ENCODE measurements at regions not wholly inside any gene's neighbourhood (a gene's known extent, or its start where the extent isn't known, plus 50 kb on each side); places are given as distances from the start of the nearest gene placed in this dataset.

- no peak for DNase-seq
These were observed 542.1 kb downstream of the IRX1 start for GRCh38 chr5:4137781-4138180.

- no peak for DNase-seq
These were observed 547.2 kb downstream of the IRX1 start for GRCh38 chr5:4142842-4143241.

GRCh38 chr5:4144411-4145007 is 548.9 kb downstream of the IRX1 start:
- DNase-seq, result no peak

DNA sequence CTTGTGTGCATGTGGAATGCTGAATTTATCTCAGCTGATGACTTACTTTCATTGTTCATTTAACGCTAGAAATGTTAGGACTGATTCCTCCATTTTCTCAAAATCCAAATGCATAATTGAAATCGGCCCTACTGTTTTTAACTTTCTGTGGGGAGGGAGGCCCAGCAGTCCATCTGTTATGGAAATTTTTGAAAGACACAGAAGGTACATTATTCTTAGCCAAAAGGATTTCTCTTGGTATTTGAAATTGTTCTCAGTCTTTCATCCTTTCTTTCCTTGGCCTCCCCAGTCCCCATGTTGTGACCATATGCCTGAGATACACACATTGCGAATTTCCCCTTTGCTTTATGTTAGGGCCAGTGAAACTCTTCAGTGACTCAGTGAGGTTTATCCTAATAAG is 549.9 kb downstream of the IRX1 start:
- no peak for DNase-seq

DNA sequence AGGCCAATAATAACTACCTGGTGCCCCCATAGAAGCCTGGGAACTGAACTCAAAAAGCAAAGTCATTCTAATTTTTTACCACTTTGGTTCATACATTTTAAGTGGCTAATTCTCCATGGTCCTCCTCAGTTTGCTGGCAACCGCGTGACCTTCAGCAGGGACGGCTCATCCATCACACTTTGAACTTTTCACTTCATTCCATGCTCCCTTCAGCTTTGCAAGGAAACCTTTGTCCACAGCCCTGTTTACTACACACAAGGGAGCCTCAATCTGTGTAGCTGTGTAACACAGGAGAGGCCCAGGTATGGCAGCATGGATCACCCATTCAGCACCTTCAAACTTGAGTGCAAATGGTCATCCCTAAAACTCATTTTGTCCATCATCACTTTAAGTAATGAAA is 552.4 kb downstream of the IRX1 start:
- no peak for DNase-seq

GRCh38 chr5:4150067-4150466 is 554.4 kb downstream of the IRX1 start:
- DNase-seq, result no peak

- DNase-seq, result no peak
These were observed 560.5 kb downstream of the IRX1 start for GRCh38 chr5:4156153-4156552.

DNA sequence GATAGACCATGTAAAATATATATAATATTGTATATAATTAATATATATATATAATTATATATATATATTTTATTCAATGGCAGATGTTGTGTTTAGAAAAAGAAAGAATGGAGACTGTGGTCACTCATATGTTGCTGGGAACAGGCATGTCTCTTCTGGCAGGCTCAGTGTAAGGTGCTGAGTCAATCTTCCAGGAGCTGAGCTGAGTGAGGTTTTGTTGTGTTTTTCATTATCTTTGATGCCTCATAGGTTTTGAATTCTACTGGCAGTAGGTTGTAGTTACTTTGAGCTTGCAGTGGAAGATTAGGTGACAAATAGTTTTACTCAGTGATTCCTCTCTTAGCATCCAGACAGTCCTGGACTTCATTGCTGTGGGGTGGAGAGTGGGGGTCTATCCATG is 561.3 kb downstream of the IRX1 start:
- no peak for DNase-seq

DNA sequence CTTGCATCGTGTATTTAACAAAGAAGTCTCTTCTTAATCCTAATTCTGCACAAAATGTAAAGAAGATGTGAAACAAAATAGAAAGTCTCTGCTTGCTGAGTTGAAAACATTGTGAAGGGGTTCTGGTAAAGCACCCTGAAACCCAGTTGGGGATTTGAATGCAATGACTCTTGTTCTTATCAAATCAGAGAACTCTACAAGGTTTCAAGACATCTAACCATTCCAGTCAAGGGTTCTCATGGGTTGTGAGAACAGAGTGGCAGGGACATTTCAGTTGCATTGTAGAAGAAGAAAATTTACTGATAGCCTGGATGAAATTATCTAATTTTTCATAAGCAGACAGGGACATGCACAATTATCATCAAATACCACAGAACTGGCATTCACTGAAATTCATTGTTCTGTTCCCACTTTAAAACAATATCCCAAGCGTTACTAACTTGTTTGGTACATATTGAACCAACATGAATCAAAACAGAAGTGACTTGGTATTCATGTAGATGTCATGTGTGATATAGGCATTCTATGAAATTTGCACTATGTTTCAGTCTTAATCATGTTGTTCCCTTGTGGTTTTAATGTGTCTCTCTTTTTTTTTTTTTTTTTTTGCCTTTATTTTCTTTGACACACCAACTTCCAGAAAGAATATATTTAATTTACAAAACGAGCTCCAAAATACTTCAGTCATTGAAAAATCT is 563.3 kb downstream of the IRX1 start:
- DNase-seq, result no peak

GRCh38 chr5:4159681-4160080 is 564.0 kb downstream of the IRX1 start:
- DNase-seq, result no peak

DNA sequence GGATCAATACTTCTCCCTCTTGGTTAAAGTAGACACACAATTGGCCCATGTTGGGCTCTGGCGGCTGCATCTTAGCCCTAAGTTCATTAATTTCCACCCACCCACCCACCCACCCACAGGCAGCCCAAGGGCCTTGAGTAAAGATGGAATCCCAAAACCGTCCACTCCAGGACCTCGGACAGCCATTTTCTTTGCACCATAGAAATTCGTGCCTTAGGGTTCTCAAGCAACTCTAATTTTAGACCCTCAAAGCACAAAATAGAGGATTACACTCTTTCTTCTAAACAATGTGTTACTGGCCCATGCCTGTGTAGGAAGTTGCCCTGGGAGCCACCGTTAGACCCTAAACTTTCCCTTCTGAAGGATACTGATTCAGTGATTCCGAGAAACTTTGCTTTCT is 568.5 kb downstream of the IRX1 start:
- DNase-seq, result no peak

- no peak for DNase-seq
These were observed 585.1 kb downstream of the IRX1 start for GRCh38 chr5:4180703-4181102.

- DNase-seq, result no peak
These were observed 586.5 kb downstream of the IRX1 start for GRCh38 chr5:4182144-4182543.

- no peak for DNase-seq
These were observed 589.5 kb downstream of the IRX1 start for GRCh38 chr5:4185127-4185526.

GRCh38 chr5:4188704-4189103 is 593.1 kb downstream of the IRX1 start:
- no peak for DNase-seq

DNA sequence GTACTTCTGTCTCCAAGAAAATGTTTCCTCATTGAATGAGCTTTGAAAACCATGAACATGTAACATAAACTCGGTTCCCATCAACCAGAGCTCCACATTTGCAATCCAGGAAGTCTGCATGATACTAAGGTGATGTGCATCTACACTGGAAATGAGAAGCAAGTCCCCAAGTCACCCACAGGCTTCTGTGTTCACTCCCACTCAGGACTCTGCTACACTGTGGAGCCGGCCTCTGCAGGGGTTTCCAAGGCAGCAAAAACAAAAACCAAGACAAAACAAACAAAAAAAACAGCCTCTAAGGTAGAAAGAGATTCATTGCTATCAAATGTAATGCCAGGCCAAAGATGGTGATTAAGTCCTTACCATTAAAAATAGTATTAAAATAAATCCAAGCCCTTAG is 593.7 kb downstream of the IRX1 start:
- no peak for DNase-seq

DNA sequence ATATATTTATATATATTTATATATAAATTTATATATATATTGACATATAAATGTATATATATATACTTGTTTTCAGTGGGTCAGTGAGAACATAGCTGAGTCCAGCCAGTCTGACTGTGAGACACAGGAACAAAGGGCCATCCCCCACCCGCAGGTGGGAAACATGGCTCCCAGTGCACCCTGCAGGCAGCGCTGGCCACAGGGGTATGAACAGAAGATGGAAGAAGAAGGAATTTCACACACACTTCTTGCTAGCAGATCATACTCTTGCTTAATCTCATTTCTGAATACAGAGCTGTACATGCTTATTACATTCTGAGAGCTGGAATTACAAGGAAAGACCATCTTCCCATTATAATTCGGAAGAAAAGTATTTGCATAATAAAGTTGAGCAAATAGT is 595.4 kb downstream of the IRX1 start:
- DNase-seq, result no peak

DNA sequence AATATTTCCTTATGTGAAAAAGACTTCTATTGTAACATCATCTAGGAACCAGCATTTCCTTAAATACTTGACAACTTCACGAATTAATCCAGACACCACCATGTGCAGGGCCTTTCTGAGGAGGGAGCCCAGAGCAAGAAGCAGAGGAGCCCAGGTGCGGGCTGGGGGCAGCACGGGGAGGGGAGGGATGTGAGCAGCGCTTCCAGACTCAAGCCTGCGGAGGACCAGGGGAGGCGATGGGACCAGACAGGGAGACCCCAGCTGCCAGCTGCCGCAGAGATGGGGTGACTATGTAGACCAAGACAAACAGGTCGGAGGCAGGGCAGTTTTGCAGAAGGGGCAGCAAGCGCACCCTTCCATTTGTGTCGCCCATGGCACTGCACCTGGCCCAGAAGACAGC is 596.1 kb downstream of the IRX1 start:
- DNase-seq, result no peak

DNA sequence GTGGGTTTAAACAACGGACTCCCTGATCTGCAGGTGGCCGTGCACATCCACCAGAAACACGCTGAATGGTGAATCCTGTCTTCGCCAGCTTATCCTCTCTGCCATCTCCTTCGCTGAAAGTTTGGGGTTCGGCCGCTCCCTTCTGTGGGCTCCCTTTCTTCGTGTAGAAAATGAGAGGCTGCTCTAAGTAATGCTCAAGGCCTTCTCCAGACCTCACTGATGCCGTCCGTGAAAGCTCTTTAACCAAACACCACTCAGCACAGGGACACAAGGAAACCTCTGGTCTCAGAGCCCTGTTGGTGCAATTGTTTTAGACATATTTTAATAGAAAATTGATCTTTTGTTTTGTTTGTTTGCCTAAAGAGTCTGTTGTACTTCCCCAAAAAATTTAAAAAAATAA is 596.5 kb downstream of the IRX1 start:
- DNase-seq, result no peak

DNA sequence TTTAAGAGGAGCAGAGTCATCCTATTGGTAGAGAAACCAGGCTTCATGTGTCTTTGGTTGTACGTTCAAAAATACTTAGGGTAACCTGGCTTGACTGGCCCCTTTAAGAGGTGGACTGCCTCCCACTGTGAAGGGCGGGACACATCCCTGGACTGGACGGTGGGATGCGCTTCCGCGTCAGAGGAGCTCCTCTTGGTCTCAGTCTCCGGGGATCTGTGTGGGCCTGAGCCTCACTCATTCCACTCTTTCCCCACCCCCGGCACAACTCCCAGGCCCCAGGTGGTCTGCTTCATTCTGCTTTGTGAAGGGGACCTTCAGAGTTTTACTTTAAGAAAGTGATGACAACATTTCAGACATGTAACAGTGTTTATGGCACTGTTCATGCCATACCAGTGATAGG is 601.1 kb downstream of the IRX1 start:
- no peak for DNase-seq

GRCh38 chr5:4197151-4197550 is 601.5 kb downstream of the IRX1 start:
- no peak for DNase-seq

GRCh38 chr5:4198461-4198860 is 602.8 kb downstream of the IRX1 start:
- no peak for DNase-seq

DNA sequence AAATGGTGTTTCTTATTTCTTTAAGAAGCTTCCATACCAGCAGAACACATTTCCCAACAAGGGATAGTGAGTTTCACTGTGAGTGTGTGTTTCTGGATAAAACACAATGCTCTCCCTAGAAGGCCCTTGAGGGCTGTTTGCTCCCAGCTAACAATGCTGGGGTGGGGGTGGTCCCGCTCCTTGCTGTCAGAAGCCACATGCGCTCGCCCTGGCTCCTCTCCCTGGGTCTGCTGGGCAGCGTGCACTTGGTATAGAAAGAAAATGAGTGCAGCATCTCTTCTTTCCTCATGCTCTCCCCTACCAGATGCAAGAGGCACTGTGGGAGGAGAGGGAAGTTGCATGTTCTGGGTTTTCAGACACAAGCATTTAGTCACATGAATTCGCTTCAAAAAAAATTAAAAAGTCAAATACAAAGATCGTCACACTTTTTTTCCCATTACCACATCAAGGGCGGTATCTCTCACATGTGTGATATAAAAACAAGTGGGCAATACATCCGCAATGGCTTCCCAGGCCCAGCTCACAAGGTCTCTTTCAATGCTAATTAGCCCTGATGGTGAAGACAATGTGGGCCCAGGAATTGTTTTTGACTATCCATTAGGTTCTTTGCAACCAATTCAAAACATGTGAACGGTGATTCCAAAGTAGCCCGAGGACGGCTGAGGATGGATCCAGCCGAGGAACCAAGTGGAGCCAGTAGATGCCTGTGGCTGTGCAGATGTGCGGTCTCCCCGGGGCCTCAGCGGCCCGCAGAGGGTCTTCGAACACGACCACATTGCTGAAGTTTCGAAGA is 603.6 kb downstream of the IRX1 start:
- DNase-seq, result no peak

DNA sequence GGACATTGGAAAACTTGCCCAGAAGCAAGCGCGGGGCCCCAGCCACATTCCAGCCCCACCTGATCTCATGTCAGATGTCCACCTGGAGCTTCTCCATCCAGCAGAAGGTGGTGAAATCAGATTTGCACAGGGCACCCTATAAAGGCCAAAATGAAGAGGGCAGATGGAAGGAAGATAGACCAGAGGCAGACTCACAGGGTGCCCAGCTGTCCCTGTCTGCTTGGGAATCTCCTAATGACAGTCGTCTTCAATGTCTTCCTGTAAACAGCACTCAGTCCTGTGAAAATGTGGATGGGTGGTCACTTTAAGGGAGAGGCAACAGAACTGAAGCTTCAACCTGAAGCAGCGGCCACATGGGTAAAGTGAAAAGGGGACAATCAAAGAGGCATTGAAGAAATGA is 607.5 kb downstream of the IRX1 start:
- no peak for DNase-seq
